HCT116 (cell line): ENCODE measurements at regions not wholly inside any gene's neighbourhood (a gene's known extent, or its start where the extent isn't known, plus 50 kb on each side); places are given as distances from the start of the nearest gene placed in this dataset.

Source experiments
- ATAC-seq: fragments of 200-7000 bp; cut with Tn5 transposase; 2 replicates; pipeline ENCODE4 v1.9.1; 2020; ENCODE audit warnings: mild to moderate bottlenecking, moderate library complexity
- BruUV-seq: library from RNA; stranded (reverse); fragments of 400-500 nt; replicated peaks from 2 replicates; lab custom pipeline; 2021; lab: Mats Ljungman, UMichigan
- CTCF ChIA-PET: fragments of 300-600 bp; sonication (Branson Sonifier 250); formaldehyde crosslinking; loops from one replicate; lab custom pipeline; 2021; ENCODE audit warnings: antibody characterized with exemption; lab: Charles Lee
- POLR2A ChIA-PET: fragments of 300-600, 350-600 bp; sonication (Branson Sonifier 250); formaldehyde crosslinking; loops from one replicate; lab custom pipeline; 2021; ENCODE audit warnings: antibody characterized with exemption; lab: Charles Lee
- RAD21 ChIA-PET, 2 experiments: fragments of 300-600 bp; sonication (Branson Sonifier 250); formaldehyde crosslinking; loops; one replicate each; lab custom pipeline; 2023; ENCODE audit warnings: low total read pairs in 2 of 2; ENCODE audit not compliant: uncharacterized antibody in 2 of 2, unreplicated experiment in 2 of 2, low non-redundant PET in 1 of 2; lab: Charles Lee
- DNase-seq: peaks from one replicate; pipeline ENCODE4 v3.0.0-alpha.2; 2010; ENCODE audit warnings: low read depth, low spot score
- H2AFZ ChIP-seq: fragments of 200-600 bp; shearing (Covaris generic), sonication (generic); 2 replicates; pipeline ENCODE4 v1.6.1; 2017; ENCODE audit warnings: low read depth, mixed run types, mixed read lengths, antibody characterized with exemption, low read length; ENCODE audit not compliant: poor library complexity, severe bottlenecking
- H3K27ac ChIP-seq: 2 replicates; pipeline ENCODE4 v1.5.1; 2012; ENCODE audit warnings: low read depth, low read length
- H3K27me3 ChIP-seq: fragments of 200-600 bp; sonication (generic); 2 replicates; pipeline ENCODE4 v1.6.1; 2016; ENCODE audit warnings: mixed run types, low read length, mixed read lengths; ENCODE audit not compliant: insufficient read depth
- H3K36me3 ChIP-seq, 2 experiments: fragments of 200-500 bp in 1 of 2; fragments of 200-600 bp in 1 of 2; sonication (Bioruptor generic) in 1 of 2; sonication (generic) in 1 of 2; 2 replicates each; pipeline versions ENCODE4 v1.5.1 to v1.6.1; 2014 to 2016; ENCODE audit warnings: low read length in 2 of 2, inconsistent platforms in 1 of 2, mixed read lengths in 1 of 2, mixed run types in 1 of 2; ENCODE audit not compliant: insufficient read depth in 2 of 2, control insufficient read depth in 1 of 2
- H3K4me1 ChIP-seq, 2 experiments: fragments of 200-600 bp in 1 of 2; sonication (generic) in 1 of 2; 2 replicates each; pipeline versions ENCODE4 v1.5.1 to v1.6.1; 2012 to 2017; ENCODE audit warnings: low read length in 2 of 2, inconsistent platforms in 1 of 2, mild to moderate bottlenecking in 1 of 2, mixed read lengths in 1 of 2, mixed run types in 1 of 2, moderate library complexity in 1 of 2; ENCODE audit not compliant: insufficient read depth in 2 of 2, control insufficient read depth in 1 of 2
- H3K4me2 ChIP-seq: fragments of 200-600 bp; sonication (generic); 2 replicates; pipeline ENCODE4 v1.6.1; 2017; ENCODE audit warnings: mixed run types, low read length, mixed read lengths
- H3K4me3 ChIP-seq, 2 experiments: fragments of 200-600 bp in 1 of 2; sonication (generic) in 1 of 2; replicated peaks in 1 of 2; 2 replicates each; pipeline ENCODE4 v1.5.1; 2011 to 2016; ENCODE audit warnings: low read length in 2 of 2, control low read depth in 1 of 2, low read depth in 1 of 2, mild to moderate bottlenecking in 1 of 2, mixed read lengths in 1 of 2, mixed run types in 1 of 2
- H3K79me2 ChIP-seq: fragments of 200-600 bp; sonication (generic); 2 replicates; pipeline ENCODE4 v1.6.1; 2017; ENCODE audit warnings: mild to moderate bottlenecking, mixed run types, low read length, moderate library complexity, mixed read lengths; ENCODE audit not compliant: insufficient read depth
- H3K9ac ChIP-seq: fragments of 200-600 bp; sonication (generic); 2 replicates; pipeline ENCODE4 v1.6.1; 2016; ENCODE audit warnings: low read length, mixed read lengths
- H3K9me2 ChIP-seq: fragments of 200-600 bp; sonication (generic), shearing (Covaris generic); 2 replicates; pipeline ENCODE4 v1.6.1; 2017; ENCODE audit warnings: mixed run types, mild to moderate bottlenecking, moderate library complexity; ENCODE audit not compliant: insufficient read depth
- H3K9me3 ChIP-seq, 2 experiments: fragments of 200-500 bp in 1 of 2; fragments of 200-600 bp in 1 of 2; sonication (Bioruptor generic) in 1 of 2; sonication (generic) in 1 of 2; 2 replicates each; pipeline ENCODE4 v1.6.1; 2014 to 2017; ENCODE audit warnings: low read length in 2 of 2, mixed read lengths in 2 of 2, inconsistent platforms in 1 of 2, low read depth in 1 of 2, mild to moderate bottlenecking in 1 of 2, mixed run types in 1 of 2, moderate library complexity in 1 of 2; ENCODE audit not compliant: control insufficient read depth in 1 of 2, insufficient read depth in 1 of 2
- H4K20me1 ChIP-seq: fragments of 200-600 bp; sonication (generic), shearing (Covaris generic); 2 replicates; pipeline ENCODE4 v1.6.1; 2017; ENCODE audit warnings: mixed run types, mild to moderate bottlenecking, moderate library complexity; ENCODE audit not compliant: insufficient read depth
- CBX3 ChIP-seq: IDR thresholded peaks from 2 replicates; pipeline ENCODE4 v1.6.1; 2012; ENCODE audit warnings: low read depth
- EGR1 ChIP-seq: IDR thresholded peaks from 2 replicates; pipeline ENCODE4 v1.6.1; 2012; ENCODE audit warnings: low read depth
- ELF1 ChIP-seq: IDR thresholded peaks from 2 replicates; pipeline ENCODE4 v1.6.1; 2012; ENCODE audit warnings: low read depth, borderline replicate concordance
- EZH2 ChIP-seq: fragments of 200-600 bp; sonication (generic); IDR thresholded peaks from 2 replicates; pipeline ENCODE4 v1.6.1; 2017; ENCODE audit warnings: antibody characterized with exemption, mixed run types
- EZH2phosphoT487 ChIP-seq: fragments of 200-600 bp; IDR thresholded peaks from 2 replicates; pipeline ENCODE4 v1.6.1; 2018; ENCODE audit warnings: antibody characterized with exemption, borderline replicate concordance
- FOSL1 ChIP-seq: IDR thresholded peaks from 2 replicates; pipeline ENCODE4 v1.6.1; 2012; ENCODE audit warnings: low read depth
- POLR2A ChIP-seq: IDR thresholded peaks from 2 replicates; pipeline ENCODE4 v1.7.0; 2011; ENCODE audit warnings: borderline replicate concordance; ENCODE audit not compliant: insufficient read depth, insufficient read length; ENCODE audit errors: extremely low read depth
- POLR2AphosphoS5 ChIP-seq: IDR thresholded peaks from 2 replicates; pipeline ENCODE4 v1.6.1; 2011; ENCODE audit warnings: mild to moderate bottlenecking, low read depth, low read length, moderate library complexity
- SIN3A ChIP-seq: IDR thresholded peaks from 2 replicates; pipeline ENCODE4 v1.6.1; 2012; ENCODE audit warnings: low read depth
- SP1 ChIP-seq: IDR thresholded peaks from 2 replicates; pipeline ENCODE4 v1.6.1; 2012; ENCODE audit warnings: low read depth
- SRF ChIP-seq: IDR thresholded peaks from 2 replicates; pipeline ENCODE4 v1.6.1; 2012; ENCODE audit warnings: low read depth
- TCF7L2 ChIP-seq: IDR thresholded peaks from 2 replicates; pipeline ENCODE4 v1.7.0; 2011; ENCODE audit warnings: borderline replicate concordance, inconsistent platforms; ENCODE audit not compliant: insufficient read depth, insufficient read length; ENCODE audit errors: extremely low read depth
- ZFX ChIP-seq: fragments of 450-650 bp; IDR thresholded peaks from 2 replicates; pipeline ENCODE4 v1.6.1; 2017
- ZNF274 ChIP-seq: fragments of 200-500 bp; sonication (Bioruptor generic); IDR thresholded peaks from 2 replicates; pipeline ENCODE4 v1.6.1; 2014; ENCODE audit warnings: mild to moderate bottlenecking, low read depth, low read length, inconsistent platforms
- intact Hi-C: fragments of 100-400 bp; cut with micrococcal nuclease; formaldehyde crosslinking; loops from 2 replicates; pipeline ENCODE4 v1.10.0; 2022
- TF ChIP-seq, protein P1 (sequence below), 3 experiments: fragments of 200-600 bp in 1 of 3; sonication (generic) in 1 of 3; IDR thresholded peaks in 2 of 3; conservative IDR thresholded peaks in 1 of 3; 2 replicates each; pipeline ENCODE4 v1.5.1; 2012 to 2017; ENCODE audit warnings: low read depth in 2 of 3, low read length in 2 of 3, antibody characterized with exemption in 1 of 3, borderline replicate concordance in 1 of 3, control low read depth in 1 of 3, mild to moderate bottlenecking in 1 of 3, mixed read lengths in 1 of 3, mixed run types in 1 of 3, moderate library complexity in 1 of 3; ENCODE audit not compliant: insufficient read depth in 1 of 3
- TF ChIP-seq, protein P2 (sequence below): IDR thresholded peaks from 2 replicates; pipeline ENCODE4 v1.6.1; 2012
- TF ChIP-seq, protein P3 (sequence below): IDR thresholded peaks from 2 replicates; pipeline ENCODE4 v1.6.1; 2011; ENCODE audit warnings: mild to moderate bottlenecking, low read length, moderate library complexity; ENCODE audit not compliant: insufficient replicate concordance; ENCODE audit errors: extremely low read depth
- TF ChIP-seq, protein P4 (sequence below): IDR thresholded peaks from 2 replicates; pipeline ENCODE4 v1.6.1; 2012; ENCODE audit warnings: low read depth

DNA sequence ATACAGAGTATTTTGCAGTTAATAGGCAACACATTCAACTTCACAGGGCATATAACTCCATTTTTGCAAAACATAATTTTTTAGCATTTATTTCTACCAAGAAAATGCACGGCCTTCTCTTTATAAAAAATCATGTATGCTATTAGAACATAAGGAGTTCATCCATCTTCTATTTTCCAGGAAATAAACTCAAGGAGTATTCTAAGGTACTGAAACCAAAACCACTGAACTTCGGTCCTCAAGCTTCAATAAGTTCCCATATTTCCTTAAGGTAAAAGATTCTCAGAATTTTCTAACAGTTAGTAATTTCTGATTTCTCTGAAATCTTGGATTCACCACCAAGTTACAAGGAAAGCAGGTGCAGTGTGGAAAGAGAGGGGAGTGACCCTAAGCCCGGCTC is 113.3 kb upstream of the DIO2 start:
- ATAC-seq = no peak
- H2AFZ ChIP-seq = no peak overlapping the region
- CTCF ChIA-PET = no interaction called here

More for the DNA sequence above, 113.3 kb upstream of the DIO2 start:
- no peaks in the 10 kb centered on the region for H3K79me2 ChIP-seq
- no peak overlapping the region for H3K4me2 ChIP-seq
- no peak overlapping the region for H3K4me3 ChIP-seq
- no peaks in the 10 kb centered on the region for H4K20me1 ChIP-seq
- H3K36me3 ChIP-seq = no peaks in the 10 kb centered on the region
- RAD21 ChIA-PET = no interaction called here
- no peaks in the 10 kb centered on the region; the same call in 1 of the 2 replicates for H3K27me3 ChIP-seq
- no TSS peak for BruUV-seq
- TF ChIP-seq ZNF274 (no peak), EZH2phosphoT487 (no peak), SRF (no peak), POLR2A (no peak), POLR2AphosphoS5 (no peak), TCF7L2 (no peak), CBX3 (no peak), SIN3A (no peak), ZFX (no peak), FOSL1 (no peak), SP1 (no peak), EGR1 (no peak), EZH2 (no peak), ELF1 (no peak)
- TF ChIP-seq, protein P1, sequence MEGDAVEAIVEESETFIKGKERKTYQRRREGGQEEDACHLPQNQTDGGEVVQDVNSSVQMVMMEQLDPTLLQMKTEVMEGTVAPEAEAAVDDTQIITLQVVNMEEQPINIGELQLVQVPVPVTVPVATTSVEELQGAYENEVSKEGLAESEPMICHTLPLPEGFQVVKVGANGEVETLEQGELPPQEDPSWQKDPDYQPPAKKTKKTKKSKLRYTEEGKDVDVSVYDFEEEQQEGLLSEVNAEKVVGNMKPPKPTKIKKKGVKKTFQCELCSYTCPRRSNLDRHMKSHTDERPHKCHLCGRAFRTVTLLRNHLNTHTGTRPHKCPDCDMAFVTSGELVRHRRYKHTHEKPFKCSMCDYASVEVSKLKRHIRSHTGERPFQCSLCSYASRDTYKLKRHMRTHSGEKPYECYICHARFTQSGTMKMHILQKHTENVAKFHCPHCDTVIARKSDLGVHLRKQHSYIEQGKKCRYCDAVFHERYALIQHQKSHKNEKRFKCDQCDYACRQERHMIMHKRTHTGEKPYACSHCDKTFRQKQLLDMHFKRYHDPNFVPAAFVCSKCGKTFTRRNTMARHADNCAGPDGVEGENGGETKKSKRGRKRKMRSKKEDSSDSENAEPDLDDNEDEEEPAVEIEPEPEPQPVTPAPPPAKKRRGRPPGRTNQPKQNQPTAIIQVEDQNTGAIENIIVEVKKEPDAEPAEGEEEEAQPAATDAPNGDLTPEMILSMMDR (IDR thresholded peaks at IDR 0.05 in 2 of 3, conservative IDR thresholded peaks at IDR 0.05 in 1 of 3; ENCODE audit: borderline replicate concordance in 1 of 3, insufficient read depth in 1 of 3, low read depth in 2 of 3, low read length in 2 of 3) = no peak
- TF ChIP-seq, protein P2, sequence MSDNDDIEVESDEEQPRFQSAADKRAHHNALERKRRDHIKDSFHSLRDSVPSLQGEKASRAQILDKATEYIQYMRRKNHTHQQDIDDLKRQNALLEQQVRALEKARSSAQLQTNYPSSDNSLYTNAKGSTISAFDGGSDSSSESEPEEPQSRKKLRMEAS = no peak
- TF ChIP-seq, protein P3, sequence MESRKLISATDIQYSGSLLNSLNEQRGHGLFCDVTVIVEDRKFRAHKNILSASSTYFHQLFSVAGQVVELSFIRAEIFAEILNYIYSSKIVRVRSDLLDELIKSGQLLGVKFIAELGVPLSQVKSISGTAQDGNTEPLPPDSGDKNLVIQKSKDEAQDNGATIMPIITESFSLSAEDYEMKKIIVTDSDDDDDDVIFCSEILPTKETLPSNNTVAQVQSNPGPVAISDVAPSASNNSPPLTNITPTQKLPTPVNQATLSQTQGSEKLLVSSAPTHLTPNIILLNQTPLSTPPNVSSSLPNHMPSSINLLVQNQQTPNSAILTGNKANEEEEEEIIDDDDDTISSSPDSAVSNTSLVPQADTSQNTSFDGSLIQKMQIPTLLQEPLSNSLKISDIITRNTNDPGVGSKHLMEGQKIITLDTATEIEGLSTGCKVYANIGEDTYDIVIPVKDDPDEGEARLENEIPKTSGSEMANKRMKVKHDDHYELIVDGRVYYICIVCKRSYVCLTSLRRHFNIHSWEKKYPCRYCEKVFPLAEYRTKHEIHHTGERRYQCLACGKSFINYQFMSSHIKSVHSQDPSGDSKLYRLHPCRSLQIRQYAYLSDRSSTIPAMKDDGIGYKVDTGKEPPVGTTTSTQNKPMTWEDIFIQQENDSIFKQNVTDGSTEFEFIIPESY = no peak
- TF ChIP-seq, protein P4, sequence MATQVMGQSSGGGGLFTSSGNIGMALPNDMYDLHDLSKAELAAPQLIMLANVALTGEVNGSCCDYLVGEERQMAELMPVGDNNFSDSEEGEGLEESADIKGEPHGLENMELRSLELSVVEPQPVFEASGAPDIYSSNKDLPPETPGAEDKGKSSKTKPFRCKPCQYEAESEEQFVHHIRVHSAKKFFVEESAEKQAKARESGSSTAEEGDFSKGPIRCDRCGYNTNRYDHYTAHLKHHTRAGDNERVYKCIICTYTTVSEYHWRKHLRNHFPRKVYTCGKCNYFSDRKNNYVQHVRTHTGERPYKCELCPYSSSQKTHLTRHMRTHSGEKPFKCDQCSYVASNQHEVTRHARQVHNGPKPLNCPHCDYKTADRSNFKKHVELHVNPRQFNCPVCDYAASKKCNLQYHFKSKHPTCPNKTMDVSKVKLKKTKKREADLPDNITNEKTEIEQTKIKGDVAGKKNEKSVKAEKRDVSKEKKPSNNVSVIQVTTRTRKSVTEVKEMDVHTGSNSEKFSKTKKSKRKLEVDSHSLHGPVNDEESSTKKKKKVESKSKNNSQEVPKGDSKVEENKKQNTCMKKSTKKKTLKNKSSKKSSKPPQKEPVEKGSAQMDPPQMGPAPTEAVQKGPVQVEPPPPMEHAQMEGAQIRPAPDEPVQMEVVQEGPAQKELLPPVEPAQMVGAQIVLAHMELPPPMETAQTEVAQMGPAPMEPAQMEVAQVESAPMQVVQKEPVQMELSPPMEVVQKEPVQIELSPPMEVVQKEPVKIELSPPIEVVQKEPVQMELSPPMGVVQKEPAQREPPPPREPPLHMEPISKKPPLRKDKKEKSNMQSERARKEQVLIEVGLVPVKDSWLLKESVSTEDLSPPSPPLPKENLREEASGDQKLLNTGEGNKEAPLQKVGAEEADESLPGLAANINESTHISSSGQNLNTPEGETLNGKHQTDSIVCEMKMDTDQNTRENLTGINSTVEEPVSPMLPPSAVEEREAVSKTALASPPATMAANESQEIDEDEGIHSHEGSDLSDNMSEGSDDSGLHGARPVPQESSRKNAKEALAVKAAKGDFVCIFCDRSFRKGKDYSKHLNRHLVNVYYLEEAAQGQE = no peak
- TF ChIP-seq, all 23 proteins: peak for 0
- POLR2A ChIA-PET = no interaction called here
- DNase-seq = no peak
- H3K9ac ChIP-seq = no peak overlapping the region
- H3K9me3 ChIP-seq = no peaks in the 10 kb centered on the region
- H3K27ac ChIP-seq = no peak overlapping the region
- intact Hi-C loops = no loop called here
- H3K9me2 ChIP-seq = no peaks in the 10 kb centered on the region
- H3K4me1 ChIP-seq = no peaks in the 10 kb centered on the region
